ENCODE measurements at regions not wholly inside any gene's neighbourhood (a gene's known extent, or its start where the extent isn't known, plus 50 kb on each side); places are given as distances from the start of the nearest gene placed in this dataset.

- no peaks in the 10 kb centered on the region for H3F3A ChIP-seq (ENCODE audit: low read depth)
- H3K9me3 ChIP-seq (ENCODE audit: insufficient read depth, low read depth, low read length) = no peaks in the 10 kb centered on the region
- H4K20me1 ChIP-seq (ENCODE audit: insufficient read depth, low read length, poor library complexity, severe bottlenecking) = no peaks in the 10 kb centered on the region
- H3K4me2 ChIP-seq (ENCODE audit: low read depth, low read length, poor library complexity, severe bottlenecking) = no peak overlapping the region
- no peak overlapping the region for H2AFZ ChIP-seq (ENCODE audit: low read length)
- H3K27me3 ChIP-seq (ENCODE audit: insufficient read depth, low read length, poor library complexity, severe bottlenecking) = no peaks in the 10 kb centered on the region
- no peak overlapping the region for H3K9ac ChIP-seq (ENCODE audit: low read depth, low read length, poor library complexity, severe bottlenecking)
- H3K79me2 ChIP-seq (ENCODE audit: insufficient read depth, low read length) = no peaks in the 10 kb centered on the region
- H3K36me3 ChIP-seq (ENCODE audit: insufficient read depth, low read length) = no peaks in the 10 kb centered on the region
- no peaks in the 10 kb centered on the region for H3K9me2 ChIP-seq (replicated peaks; ENCODE audit: low read depth, low read length)
- TF ChIP-seq EZH2phosphoT487 (IDR thresholded peaks at IDR 0.05; ENCODE audit: borderline replicate concordance) = no peak
- no peak for TF ChIP-seq CTCF (conservative IDR thresholded peaks at IDR 0.05; ENCODE audit: low read length)
- H3K4me3 ChIP-seq (ENCODE audit: low read length, poor library complexity, severe bottlenecking) = no peak overlapping the region
- peaks cover 4% of the 10 kb centered on the region for H3K4me1 ChIP-seq (ENCODE audit: insufficient read depth, low read length, poor library complexity, severe bottlenecking)
Measured at GRCh38 chr10:45550903-45551786, 121.4 kb downstream of the ZFAND4 start.

- no peaks in the 10 kb centered on the region for H3K27me3 ChIP-seq (ENCODE audit: insufficient read depth, low read length, poor library complexity, severe bottlenecking)
- H3K9me3 ChIP-seq (ENCODE audit: insufficient read depth, low read depth, low read length) = no peaks in the 10 kb centered on the region
- H3F3A ChIP-seq (ENCODE audit: low read depth) = no peaks in the 10 kb centered on the region
Measured at GRCh38 chr10:45548068-45548467, 124.5 kb downstream of the ZFAND4 start.

GRCh38 chr10:45547207-45547606, 125.4 kb downstream of the ZFAND4 start:
- Histone ChIP-seq H3K9me3 (ENCODE audit: insufficient read depth, low read depth, low read length) (no peaks in the 10 kb centered on the region), H3K27me3 (ENCODE audit: insufficient read depth, low read length, poor library complexity, severe bottlenecking) (no peaks in the 10 kb centered on the region), H3K4me2 (ENCODE audit: low read depth, low read length, poor library complexity, severe bottlenecking) (no peak overlapping the region), H3K79me2 (ENCODE audit: insufficient read depth, low read length) (no peaks in the 10 kb centered on the region), H2AFZ (ENCODE audit: low read length) (no peak overlapping the region), H3F3A (ENCODE audit: low read depth) (no peaks in the 10 kb centered on the region), H3K9ac (ENCODE audit: low read depth, low read length, poor library complexity, severe bottlenecking) (no peak overlapping the region), H3K9me2 (replicated peaks; ENCODE audit: low read depth, low read length) (no peaks in the 10 kb centered on the region), H3K4me1 (ENCODE audit: insufficient read depth, low read length, poor library complexity, severe bottlenecking) (peaks cover 4% of the 10 kb centered on the region), H4K20me1 (ENCODE audit: insufficient read depth, low read length, poor library complexity, severe bottlenecking) (no peaks in the 10 kb centered on the region), H3K36me3 (ENCODE audit: insufficient read depth, low read length) (no peaks in the 10 kb centered on the region), H3K4me3 (ENCODE audit: low read length, poor library complexity, severe bottlenecking) (no peak overlapping the region)
- TF ChIP-seq EZH2phosphoT487 (IDR thresholded peaks at IDR 0.05; ENCODE audit: borderline replicate concordance) = no peak
- no peak for TF ChIP-seq CTCF (conservative IDR thresholded peaks at IDR 0.05; ENCODE audit: low read length)

More at GRCh38 chr10:45548068-45548467, 124.5 kb downstream of the ZFAND4 start:
- Histone ChIP-seq H3K4me1 (ENCODE audit: insufficient read depth, low read length, poor library complexity, severe bottlenecking) (peaks cover 4% of the 10 kb centered on the region), H3K79me2 (ENCODE audit: insufficient read depth, low read length) (no peaks in the 10 kb centered on the region), H3K9ac (ENCODE audit: low read depth, low read length, poor library complexity, severe bottlenecking) (no peak overlapping the region), H3K4me2 (ENCODE audit: low read depth, low read length, poor library complexity, severe bottlenecking) (no peak overlapping the region), H3K9me2 (replicated peaks; ENCODE audit: low read depth, low read length) (no peaks in the 10 kb centered on the region), H3K36me3 (ENCODE audit: insufficient read depth, low read length) (no peaks in the 10 kb centered on the region), H3K4me3 (ENCODE audit: low read length, poor library complexity, severe bottlenecking) (no peak overlapping the region), H2AFZ (ENCODE audit: low read length) (no peak overlapping the region), H4K20me1 (ENCODE audit: insufficient read depth, low read length, poor library complexity, severe bottlenecking) (no peaks in the 10 kb centered on the region)
- TF ChIP-seq CTCF (conservative IDR thresholded peaks at IDR 0.05; ENCODE audit: low read length) (no peak), EZH2phosphoT487 (IDR thresholded peaks at IDR 0.05; ENCODE audit: borderline replicate concordance) (no peak)
